ENCODE measurements at regions not wholly inside any gene's neighbourhood (a gene's known extent, or its start where the extent isn't known, plus 50 kb on each side); places are given as distances from the start of the nearest gene placed in this dataset.

- TF ChIP-seq IKZF2 (IDR thresholded peaks at IDR 0.05) (no peak), KLF5 (IDR thresholded peaks at IDR 0.05; ENCODE audit: partially characterized antibody) (no peak), KDM1A (IDR thresholded peaks at IDR 0.05; ENCODE audit: borderline replicate concordance) (no peak), EZH2 (IDR thresholded peaks at IDR 0.05; ENCODE audit: borderline replicate concordance, control insufficient read depth, low read depth, low read length) (no peak), RAD21 (IDR thresholded peaks at IDR 0.05; ENCODE audit: insufficient read depth, low read depth, low read length) (no peak), ZNF687 (IDR thresholded peaks at IDR 0.05) (no peak), FOXK2 (IDR thresholded peaks at IDR 0.05) (no peak), ZNF217 (IDR thresholded peaks at IDR 0.05) (no peak), ZBTB4 (CRISPR knock-in tag; IDR thresholded peaks at IDR 0.05) (no peak), RFX5 (IDR thresholded peaks at IDR 0.05; ENCODE audit: low read depth, low read length) (no peak)
These were observed 200.9 kb downstream of the RPAP3 start (continued) for GRCh38 chr12:47504775-47505446.

All from GM12878 (cell line).